MCF 10A (cell line): ENCODE measurements at regions not wholly inside any gene's neighbourhood (a gene's known extent, or its start where the extent isn't known, plus 50 kb on each side); places are given as distances from the start of the nearest gene placed in this dataset.

Source experiments
- BruUV-seq: library from RNA; stranded (reverse); fragments of 400-500 nt; replicated peaks from 2 replicates; lab custom pipeline; 2021; lab: Mats Ljungman, UMichigan
- CTCF ChIA-PET: fragments of 300-600 bp; sonication (Branson Sonifier 250); formaldehyde crosslinking; extraction: SDS; loops from one replicate; lab custom pipeline; 2021; ENCODE audit warnings: antibody characterized with exemption, inconsistent platforms; lab: Yijun Ruan, JAX
- POLR2A ChIA-PET: fragments of 300-600, 350-650 bp; sonication (Branson Sonifier 250); formaldehyde crosslinking; extraction: SDS; loops from one replicate; lab custom pipeline; 2020; ENCODE audit warnings: antibody characterized with exemption, inconsistent platforms; lab: Yijun Ruan, JAX
- DNase-seq: peaks from one replicate; pipeline ENCODE4 v3.0.0-alpha.2; 2018; ENCODE audit not compliant: unreplicated experiment
- H3K27ac Mint-ChIP-seq: one replicate; pipeline ENCODE4 v1.8.0; 2022; ENCODE audit warnings: mild to moderate bottlenecking, low read depth, mixed read lengths; ENCODE audit not compliant: unreplicated experiment
- H3K27me3 Mint-ChIP-seq: one replicate; pipeline ENCODE4 v1.8.0; 2022; ENCODE audit warnings: mixed read lengths; ENCODE audit not compliant: insufficient read depth, unreplicated experiment
- H3K36me3 Mint-ChIP-seq: one replicate; pipeline ENCODE4 v1.8.0; 2022; ENCODE audit warnings: mild to moderate bottlenecking, moderate library complexity, mixed read lengths; ENCODE audit not compliant: insufficient read depth, unreplicated experiment
- H3K4me1 Mint-ChIP-seq: one replicate; pipeline ENCODE4 v1.8.0; 2022; ENCODE audit warnings: mixed read lengths; ENCODE audit not compliant: insufficient read depth, unreplicated experiment
- H3K4me3 Mint-ChIP-seq: one replicate; pipeline ENCODE4 v1.8.0; 2022; ENCODE audit warnings: mild to moderate bottlenecking, moderate library complexity, mixed read lengths; ENCODE audit not compliant: unreplicated experiment
- H3K9me3 Mint-ChIP-seq: one replicate; pipeline ENCODE4 v1.8.0; 2022; ENCODE audit warnings: mixed read lengths; ENCODE audit not compliant: unreplicated experiment
- CTCF ChIP-seq: fragments of 200-600 bp; IDR thresholded peaks from one replicate; pipeline ENCODE4 v1.8.0; 2022; ENCODE audit warnings: antibody characterized with exemption, mild to moderate bottlenecking; ENCODE audit not compliant: unreplicated experiment
- intact Hi-C: fragments of 100-400 bp; cut with micrococcal nuclease; formaldehyde crosslinking; loops from 2 replicates; pipeline ENCODE4 v1.14.1; 2022

- BruUV-seq: no TSS peak
- ChIA-PET CTCF (interaction anchor here (1.0 kb wide), 1 partner anchor 55 kb away, joined by 3 read pairs; no protein-coding TSS in a partner anchor), POLR2A (no interaction called here)
- Mint-ChIP-seq H3K9me3 (peaks cover 12% of the 10 kb centered on the region), H3K27ac (no peak overlapping the region), H3K4me3 (no peak overlapping the region), H3K4me1 (no peaks in the 10 kb centered on the region), H3K27me3 (no peaks in the 10 kb centered on the region), H3K36me3 (no peaks in the 10 kb centered on the region)
- intact Hi-C loops: no loop called here
- no peak for DNase-seq
- TF ChIP-seq CTCF: no peak
Observed at GRCh38 chr11:116271479-116271878, 501.3 kb downstream of the BUD13 start.

- no TSS peak for BruUV-seq
- H3K4me1 Mint-ChIP-seq: no peaks in the 10 kb centered on the region
- intact Hi-C loops: no loop called here
- H3K9me3 Mint-ChIP-seq: peaks cover 22% of the 10 kb centered on the region
- no peak overlapping the region for H3K27ac Mint-ChIP-seq
- no peaks in the 10 kb centered on the region for H3K27me3 Mint-ChIP-seq
- POLR2A ChIA-PET: no interaction called here
- CTCF ChIA-PET: interaction anchor here (0.6 to 2.2 kb wide), 4 partner anchors 11 to 424 kb away, joined by 3 to 5 read pairs (median 3); no protein-coding TSS in a partner anchor
- H3K4me3 Mint-ChIP-seq: no peak overlapping the region
- peaks cover 5% of the 10 kb centered on the region for H3K36me3 Mint-ChIP-seq
- DNase-seq: no peak
- TF ChIP-seq CTCF: no peak
Observed at GRCh38 chr11:116267146-116267545, 505.6 kb downstream of the BUD13 start.

- BruUV-seq: no TSS peak
- H3K9me3 Mint-ChIP-seq: peaks cover 34% of the 10 kb centered on the region
- DNase-seq: no peak
- H3K27ac Mint-ChIP-seq: no peak overlapping the region
- H3K4me3 Mint-ChIP-seq: no peak overlapping the region
- no peaks in the 10 kb centered on the region for H3K27me3 Mint-ChIP-seq
- H3K36me3 Mint-ChIP-seq: peaks cover 5% of the 10 kb centered on the region
- intact Hi-C loops: no loop called here
- ChIA-PET POLR2A (interaction anchor here (0.5 kb wide), 1 partner anchor 799 kb away, joined by 3 read pairs; no protein-coding TSS in a partner anchor), CTCF (no interaction called here)
- TF ChIP-seq CTCF: no peak
- H3K4me1 Mint-ChIP-seq: no peaks in the 10 kb centered on the region
Observed at GRCh38 chr11:116263770-116264169, 509.0 kb downstream of the BUD13 start.

GRCh38 chr11:116263019-116263418 is 509.8 kb downstream of the BUD13 start:
- no TSS peak for BruUV-seq
- Mint-ChIP-seq H3K36me3 (peaks cover 5% of the 10 kb centered on the region), H3K27me3 (no peaks in the 10 kb centered on the region), H3K4me3 (no peak overlapping the region), H3K27ac (no peak overlapping the region), H3K4me1 (no peaks in the 10 kb centered on the region), H3K9me3 (peaks cover 34% of the 10 kb centered on the region)
- no peak for DNase-seq
- POLR2A ChIA-PET: no interaction called here
- CTCF ChIA-PET: interaction anchor here (0.6 kb wide), 1 partner anchor 132 kb away, joined by 7 read pairs; no protein-coding TSS in a partner anchor
- intact Hi-C loops: no loop called here
- no peak for TF ChIP-seq CTCF
